H1 (cell line): ENCODE measurements at regions not wholly inside any gene's neighbourhood (a gene's known extent, or its start where the extent isn't known, plus 50 kb on each side); places are given as distances from the start of the nearest gene placed in this dataset.
A peak's percentile ranks its signal among the peaks of the same experiment; 100 is the strongest.

Experiments
- CTCF ChIA-PET: fragments of 300-600 bp; sonication (Branson Sonifier 250); formaldehyde crosslinking; loops from one replicate; lab custom pipeline; 2021; ENCODE audit not compliant: partially characterized antibody; lab: Charles Lee
- POLR2A ChIA-PET: fragments of 300-600 bp; sonication (Branson Sonifier 250); formaldehyde crosslinking; loops from one replicate; lab custom pipeline; 2021; ENCODE audit warnings: inconsistent platforms; ENCODE audit not compliant: partially characterized antibody; lab: Charles Lee
- DNase-seq, 2 experiments: peaks; one replicate each; pipeline versions ENCODE4 v3.0.0 to v3.0.0-alpha.2; 2010 to 2022; ENCODE audit warnings: low spot score in 2 of 2, low read depth in 1 of 2, mixed read lengths in 1 of 2
- FAIRE-seq: peaks from 2 replicates; lab custom pipeline; 2011; peaks lifted over from hg19 to GRCh38; lab: Jason Lieb, UNC
- H2AFZ ChIP-seq: 2 replicates; pipeline ENCODE4 v1.8.1; 2012; ENCODE audit warnings: low read length, inconsistent platforms
- H2AK5ac ChIP-seq: 2 replicates; pipeline ENCODE4 v1.6.1; 2013; ENCODE audit warnings: low read depth, low read length
- H2BK120ac ChIP-seq: replicated peaks from 2 replicates; pipeline ENCODE3; 2013; ENCODE audit warnings: low read depth, low read length, inconsistent platforms
- H2BK12ac ChIP-seq: 2 replicates; pipeline ENCODE4 v1.6.1; 2013; ENCODE audit warnings: low read depth, low read length
- H2BK15ac ChIP-seq: 2 replicates; pipeline ENCODE4 v1.6.1; 2013; ENCODE audit warnings: low read length
- H2BK20ac ChIP-seq: 2 replicates; pipeline ENCODE4 v1.6.1; 2013; ENCODE audit warnings: low read length
- H2BK5ac ChIP-seq: 2 replicates; pipeline ENCODE4 v1.6.1; 2013; ENCODE audit warnings: low read depth, low read length
- H3K14ac ChIP-seq: 2 replicates; pipeline ENCODE4 v1.6.1; 2013; ENCODE audit warnings: inconsistent platforms; ENCODE audit not compliant: insufficient read length
- H3K18ac ChIP-seq: 2 replicates; pipeline ENCODE4 v1.6.1; 2013; ENCODE audit warnings: low read length; ENCODE audit errors: extremely low read depth
- H3K23ac ChIP-seq: 2 replicates; pipeline ENCODE4 v1.6.1; 2013; ENCODE audit warnings: inconsistent platforms; ENCODE audit not compliant: insufficient read length
- H3K23me2 ChIP-seq: 2 replicates; pipeline ENCODE4 v1.6.1; 2013; ENCODE audit warnings: low read depth, low read length
- H3K27ac ChIP-seq: 2 replicates; pipeline ENCODE4 v1.6.1; 2011; ENCODE audit warnings: low read depth, low read length, inconsistent platforms
- H3K27me3 ChIP-seq, 4 experiments: replicated peaks in 1 of 4; 1 replicate in 1 of 4; 2 replicates in 3 of 4; pipeline versions ENCODE4 v1.6.1 to v1.8.1; 2011 to 2013; ENCODE audit warnings: low read length in 3 of 4, mild to moderate bottlenecking in 3 of 4, inconsistent platforms in 2 of 4, mixed read lengths in 2 of 4, moderate library complexity in 1 of 4; ENCODE audit not compliant: control insufficient read depth in 3 of 4, insufficient read depth in 3 of 4; ENCODE audit errors: extremely low read depth in 1 of 4
- H3K36me3 ChIP-seq, 4 experiments: 2 replicates each; pipeline versions ENCODE4 v1.6.1 to v1.8.1; 2011 to 2013; ENCODE audit warnings: mild to moderate bottlenecking in 4 of 4, low read length in 3 of 4, moderate library complexity in 2 of 4, control low read depth in 1 of 4, inconsistent platforms in 1 of 4; ENCODE audit not compliant: insufficient read depth in 4 of 4, control insufficient read depth in 2 of 4
- H3K4ac ChIP-seq: replicated peaks from 2 replicates; pipeline ENCODE3; 2013; ENCODE audit warnings: low read length, low read depth, mixed read lengths, inconsistent platforms; ENCODE audit not compliant: insufficient read length
- H3K4me1 ChIP-seq, 4 experiments: replicated peaks in 1 of 4; 1 replicate in 1 of 4; 2 replicates in 3 of 4; pipeline versions ENCODE4 v1.6.1 to v1.8.1; 2011 to 2013; ENCODE audit warnings: low read length in 3 of 4, inconsistent platforms in 2 of 4, mixed read lengths in 1 of 4; ENCODE audit not compliant: insufficient read depth in 4 of 4, control insufficient read depth in 3 of 4
- H3K4me2 ChIP-seq, 2 experiments: 2 replicates each; pipeline versions ENCODE4 v1.6.1 to v1.8.1; 2011 to 2013; ENCODE audit warnings: low read depth in 2 of 2, low read length in 2 of 2, control low read depth in 1 of 2, inconsistent platforms in 1 of 2, mild to moderate bottlenecking in 1 of 2; ENCODE audit not compliant: insufficient read depth in 1 of 2
- H3K4me3 ChIP-seq, 4 experiments: fragments of 200-600, 300-600 bp in 1 of 4; sonication (generic), shearing (Covaris generic), sonication (Bioruptor Twin) in 1 of 4; 2 replicates each; pipeline versions ENCODE4 v1.5.1 to v1.8.1; 2011 to 2016; ENCODE audit warnings: low read length in 4 of 4, low read depth in 3 of 4, control low read depth in 2 of 4, inconsistent platforms in 2 of 4, mild to moderate bottlenecking in 2 of 4, mixed read lengths in 1 of 4, moderate library complexity in 1 of 4; ENCODE audit not compliant: insufficient read depth in 2 of 4; ENCODE audit errors: extremely low read depth in 1 of 4
- H3K56ac ChIP-seq: replicated peaks from 2 replicates; pipeline ENCODE3; 2013; ENCODE audit warnings: low read depth, mild to moderate bottlenecking, mixed read lengths, low read length, inconsistent platforms; ENCODE audit not compliant: insufficient read length
- H3K79me1 ChIP-seq: 2 replicates; pipeline ENCODE4 v1.6.1; 2013; ENCODE audit warnings: low read depth, low read length, control low read depth
- H3K79me2 ChIP-seq, 2 experiments: 2 replicates each; pipeline versions ENCODE4 v1.6.1 to v1.8.1; 2012 to 2013; ENCODE audit warnings: low read length in 2 of 2, mild to moderate bottlenecking in 2 of 2, inconsistent platforms in 1 of 2; ENCODE audit not compliant: insufficient read depth in 2 of 2, control insufficient read depth in 1 of 2
- H3K9ac ChIP-seq, 4 experiments: replicated peaks in 1 of 4; 1 replicate in 1 of 4; 2 replicates in 3 of 4; pipeline versions ENCODE4 v1.6.1 to v1.8.1; 2011 to 2013; ENCODE audit warnings: low read depth in 3 of 4, low read length in 3 of 4, control low read depth in 2 of 4, mild to moderate bottlenecking in 2 of 4, moderate library complexity in 2 of 4, inconsistent platforms in 1 of 4; ENCODE audit errors: extremely low read depth in 1 of 4
- H3K9me3 ChIP-seq, 2 experiments: 2 replicates each; pipeline versions ENCODE4 v1.6.1 to v1.8.1; 2012 to 2013; ENCODE audit warnings: mild to moderate bottlenecking in 2 of 2, moderate library complexity in 2 of 2, control low read depth in 1 of 2, inconsistent platforms in 1 of 2, low read depth in 1 of 2, low read length in 1 of 2, mixed read lengths in 1 of 2; ENCODE audit not compliant: insufficient read depth in 2 of 2
- H4K20me1 ChIP-seq, 2 experiments: replicated peaks in 1 of 2; 2 replicates each; pipeline versions ENCODE3 to v1.8.1; 2011 to 2013; ENCODE audit warnings: inconsistent platforms in 2 of 2, low read length in 2 of 2, mild to moderate bottlenecking in 1 of 2; ENCODE audit not compliant: insufficient read depth in 2 of 2, control insufficient read depth in 1 of 2
- H4K5ac ChIP-seq: 2 replicates; pipeline ENCODE4 v1.6.1; 2013; ENCODE audit warnings: low read length, low read depth, mixed read lengths, inconsistent platforms; ENCODE audit not compliant: insufficient read length
- H4K8ac ChIP-seq: 2 replicates; pipeline ENCODE4 v1.8.0; 2013; ENCODE audit warnings: mild to moderate bottlenecking, moderate library complexity, low read length, inconsistent platforms; ENCODE audit not compliant: insufficient read depth; ENCODE audit errors: extremely low read depth
- H4K91ac ChIP-seq: replicated peaks from 2 replicates; pipeline ENCODE3; 2013; ENCODE audit warnings: low read length, mixed read lengths, inconsistent platforms; ENCODE audit not compliant: insufficient read length
- WGBS, 2 experiments: shearing (Covaris generic) in 1 of 2; methylation state at CpG; one replicate each; pipeline versions ENCODE4 v1.1.6 to v1.1.7; 2013 to 2015; ENCODE audit warnings: low lambda C conversion rate in 2 of 2, mixed read lengths in 2 of 2, inconsistent platforms in 1 of 2, low coverage in 1 of 2, missing lambda C conversion rate in 1 of 2; ENCODE audit not compliant: insufficient replicate concordance in 2 of 2, insufficient coverage in 1 of 2, insufficient read length in 1 of 2; ENCODE audit errors: extremely low coverage in 1 of 2, missing lambda C conversion rate in 1 of 2; 5-methylcytosine and 5-hydroxymethylcytosine counted together
- TF ChIP-seq, protein P1 (sequence below): IDR thresholded peaks from 2 replicates; pipeline ENCODE4 v1.6.1; 2012; ENCODE audit warnings: low read length, inconsistent platforms

DNA sequence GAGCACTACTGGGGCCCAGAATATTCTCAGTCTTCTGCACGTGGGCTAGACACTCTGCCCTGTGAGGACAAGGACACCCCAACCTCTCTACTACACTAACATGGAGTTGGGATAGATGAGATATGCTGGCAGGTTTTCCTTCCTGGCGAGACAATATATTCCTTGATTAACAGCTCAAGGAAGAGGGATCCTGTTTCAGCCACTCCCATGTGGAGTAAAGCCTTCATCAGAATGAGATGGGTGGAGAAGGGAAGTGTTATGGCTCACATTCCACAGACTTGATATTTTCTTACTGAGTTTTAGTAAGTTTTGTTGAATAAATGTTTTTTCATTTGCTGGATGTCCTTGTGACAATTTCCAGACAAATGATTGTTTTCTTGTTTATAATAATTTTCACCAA, 1187.6 kb downstream of the CDH12 start:
- DNase-seq (no peak), FAIRE-seq (no peak)
- no peaks in the 10 kb centered on the region for H3K79me1 ChIP-seq
- H3K9ac ChIP-seq, result no peak overlapping the region
- ChIA-PET CTCF (interaction anchor here (2.7 kb wide), 1 partner anchor 14 kb away, joined by 7 read pairs; no protein-coding TSS in a partner anchor), POLR2A (no interaction called here)
- peak overlapping the region; percentile 16 for H3K56ac ChIP-seq
- H3K23me2 ChIP-seq, result no peaks in the 10 kb centered on the region
- H3K4ac ChIP-seq, result no peak overlapping the region
- H2BK12ac ChIP-seq, result no peak overlapping the region
- no peaks in the 10 kb centered on the region for H3K4me1 ChIP-seq
- H3K79me2 ChIP-seq, result no peaks in the 10 kb centered on the region
- no peak overlapping the region for H2BK20ac ChIP-seq
- H3K4me2 ChIP-seq, result no peak overlapping the region
- no peaks in the 10 kb centered on the region for H3K27me3 ChIP-seq
- H4K8ac ChIP-seq, result no peak overlapping the region
- H4K20me1 ChIP-seq, result peaks cover 0 to 3% of the 10 kb centered on the region in 2 experiments
- H3K14ac ChIP-seq, result no peak overlapping the region
- TF ChIP-seq, protein P1, sequence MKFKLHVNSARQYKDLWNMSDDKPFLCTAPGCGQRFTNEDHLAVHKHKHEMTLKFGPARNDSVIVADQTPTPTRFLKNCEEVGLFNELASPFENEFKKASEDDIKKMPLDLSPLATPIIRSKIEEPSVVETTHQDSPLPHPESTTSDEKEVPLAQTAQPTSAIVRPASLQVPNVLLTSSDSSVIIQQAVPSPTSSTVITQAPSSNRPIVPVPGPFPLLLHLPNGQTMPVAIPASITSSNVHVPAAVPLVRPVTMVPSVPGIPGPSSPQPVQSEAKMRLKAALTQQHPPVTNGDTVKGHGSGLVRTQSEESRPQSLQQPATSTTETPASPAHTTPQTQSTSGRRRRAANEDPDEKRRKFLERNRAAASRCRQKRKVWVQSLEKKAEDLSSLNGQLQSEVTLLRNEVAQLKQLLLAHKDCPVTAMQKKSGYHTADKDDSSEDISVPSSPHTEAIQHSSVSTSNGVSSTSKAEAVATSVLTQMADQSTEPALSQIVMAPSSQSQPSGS, result no peak
- no peak overlapping the region for H3K23ac ChIP-seq
- H3K27ac ChIP-seq, result no peak overlapping the region
- H2AK5ac ChIP-seq, result no peak overlapping the region
- H2AFZ ChIP-seq, result no peak overlapping the region
- H3K36me3 ChIP-seq, result no peaks in the 10 kb centered on the region
- no peak overlapping the region; a peak in 1 of 8 replicates for H3K4me3 ChIP-seq
- no peak overlapping the region for H4K5ac ChIP-seq
- H2BK5ac ChIP-seq, result no peak overlapping the region
- H4K91ac ChIP-seq, result no peak overlapping the region
- H3K18ac ChIP-seq, result no peak overlapping the region
- H3K9me3 ChIP-seq, result peaks cover 3 to 8% of the 10 kb centered on the region in 2 experiments; a peak in 2 of 4 replicates
- WGBS, 2 experiments, result 93% methylated on average over 2 of the region's 2 CpGs; no CpG with 5 or more reads in 1 of the 2 experiments
- no peak overlapping the region for H2BK120ac ChIP-seq
- H2BK15ac ChIP-seq, result no peak overlapping the region
